OCI-LY1 (cell line): ENCODE measurements at regions not wholly inside any gene's neighbourhood (a gene's known extent, or its start where the extent isn't known, plus 50 kb on each side); places are given as distances from the start of the nearest gene placed in this dataset.

Experiments used
- H2AFZ ChIP-seq: fragments of 200-600 bp; sonication (generic), shearing (Covaris generic); 2 replicates; pipeline ENCODE4 v1.6.0; 2014; ENCODE audit warnings: antibody characterized with exemption, mild to moderate bottlenecking, low read length
- H3F3A ChIP-seq: fragments of 200-600 bp; sonication (generic), shearing (Covaris generic); 2 replicates; pipeline ENCODE4 v1.6.0; 2014; ENCODE audit warnings: mild to moderate bottlenecking, antibody characterized with exemption, low read length, moderate library complexity; ENCODE audit not compliant: insufficient read depth
- H3K27ac ChIP-seq: fragments of 200-600 bp; sonication (generic); 2 replicates; pipeline ENCODE4 v1.5.1; 2014; ENCODE audit warnings: low read length, mixed run types, mild to moderate bottlenecking, low read depth; ENCODE audit not compliant: poor library complexity, severe bottlenecking
- H3K27me3 ChIP-seq: fragments of 200-600 bp; sonication (generic); 2 replicates; pipeline ENCODE4 v1.6.0; 2014; ENCODE audit warnings: antibody characterized with exemption, mild to moderate bottlenecking, low read length, moderate library complexity; ENCODE audit not compliant: insufficient read depth
- H3K36me3 ChIP-seq: fragments of 200-600 bp; sonication (generic); 2 replicates; pipeline ENCODE4 v1.6.1; 2014; ENCODE audit warnings: mild to moderate bottlenecking, antibody characterized with exemption, low read length, moderate library complexity, mixed read lengths; ENCODE audit not compliant: insufficient read depth
- H3K4me1 ChIP-seq: fragments of 200-600 bp; sonication (generic); 2 replicates; pipeline ENCODE4 v1.5.1; 2014; ENCODE audit warnings: mild to moderate bottlenecking, low read length, moderate library complexity; ENCODE audit not compliant: insufficient read depth, severe bottlenecking
- H3K4me2 ChIP-seq: fragments of 200-600 bp; sonication (generic), shearing (Covaris generic); 2 replicates; pipeline ENCODE4 v1.6.1; 2014; ENCODE audit warnings: low read length
- H3K4me3 ChIP-seq: fragments of 200-600 bp; sonication (generic); 2 replicates; pipeline ENCODE4 v1.5.1; 2014; ENCODE audit warnings: low read length, low read depth, mild to moderate bottlenecking, mixed read lengths; ENCODE audit not compliant: poor library complexity, severe bottlenecking
- H3K79me2 ChIP-seq: fragments of 200-600 bp; shearing (Covaris generic); 2 replicates; pipeline ENCODE4 v1.6.1; 2016; ENCODE audit warnings: mixed run types, low read length, mixed read lengths; ENCODE audit not compliant: insufficient read depth
- H3K9ac ChIP-seq: fragments of 200-600 bp; sonication (generic), shearing (Covaris generic); 2 replicates; pipeline ENCODE4 v1.6.1; 2014; ENCODE audit warnings: mild to moderate bottlenecking, low read length, mixed read lengths
- H3K9me2 ChIP-seq: fragments of 200-600 bp; sonication (generic), shearing (Covaris generic); 2 replicates; pipeline ENCODE4 v1.6.1; 2014; ENCODE audit warnings: low read depth, mild to moderate bottlenecking, low read length, mixed read lengths
- H3K9me3 ChIP-seq: fragments of 200-600 bp; shearing (Covaris generic); 2 replicates; pipeline ENCODE4 v1.6.1; 2014; ENCODE audit warnings: low read length, mixed read lengths
- H4K20me1 ChIP-seq: fragments of 200-600 bp; sonication (generic), shearing (Covaris generic); 2 replicates; pipeline ENCODE4 v1.6.0; 2016; ENCODE audit warnings: mild to moderate bottlenecking, low read length; ENCODE audit not compliant: insufficient read depth
- CTCF ChIP-seq: fragments of 200-600 bp; sonication (generic), shearing (Covaris generic); IDR thresholded peaks from 2 replicates; pipeline ENCODE4 v1.5.1; 2017; ENCODE audit warnings: mild to moderate bottlenecking, antibody characterized with exemption, low read length, moderate library complexity, mixed read lengths
- EZH2 ChIP-seq: fragments of 200-600 bp; sonication (generic), shearing (Covaris generic); IDR thresholded peaks from 2 replicates; pipeline ENCODE4 v1.8.0; 2017; ENCODE audit warnings: borderline replicate concordance, mixed run types, mild to moderate bottlenecking, antibody characterized with exemption, low read length, moderate library complexity, mixed read lengths

DNA sequence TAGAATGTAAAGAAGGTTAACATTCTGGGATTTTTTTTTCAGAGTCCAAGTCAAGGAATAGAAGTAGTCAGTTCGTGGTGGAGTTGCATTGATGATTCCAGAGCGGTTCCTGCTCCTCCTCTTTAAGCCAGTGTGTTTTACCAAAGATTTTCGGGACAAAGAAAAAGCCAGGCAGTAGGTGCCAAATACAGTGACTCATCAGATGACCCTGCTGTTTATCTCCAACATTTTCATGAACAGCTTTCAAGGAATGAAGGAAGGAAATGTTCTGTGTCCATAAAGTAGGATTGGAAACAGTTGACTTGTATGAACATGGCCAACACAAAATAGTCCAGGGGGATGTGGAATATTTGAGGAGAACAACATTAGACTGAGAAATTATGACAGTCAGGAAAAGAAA lies 142.4 kb upstream of the TMC3 start:
- TF ChIP-seq EZH2 (no peak), CTCF (no peak)
- H3K9me3 ChIP-seq, result no peaks in the 10 kb centered on the region
- H3F3A ChIP-seq, result no peaks in the 10 kb centered on the region
- no peaks in the 10 kb centered on the region for H3K79me2 ChIP-seq
- no peaks in the 10 kb centered on the region for H4K20me1 ChIP-seq
- no peak overlapping the region for H2AFZ ChIP-seq
- H3K36me3 ChIP-seq, result no peaks in the 10 kb centered on the region
- no peak overlapping the region for H3K4me2 ChIP-seq
- no peak overlapping the region for H3K27ac ChIP-seq
- H3K9me2 ChIP-seq, result no peaks in the 10 kb centered on the region
- H3K27me3 ChIP-seq, result no peaks in the 10 kb centered on the region
- no peaks in the 10 kb centered on the region for H3K4me1 ChIP-seq
- no peak overlapping the region for H3K4me3 ChIP-seq
- no peak overlapping the region for H3K9ac ChIP-seq

DNA sequence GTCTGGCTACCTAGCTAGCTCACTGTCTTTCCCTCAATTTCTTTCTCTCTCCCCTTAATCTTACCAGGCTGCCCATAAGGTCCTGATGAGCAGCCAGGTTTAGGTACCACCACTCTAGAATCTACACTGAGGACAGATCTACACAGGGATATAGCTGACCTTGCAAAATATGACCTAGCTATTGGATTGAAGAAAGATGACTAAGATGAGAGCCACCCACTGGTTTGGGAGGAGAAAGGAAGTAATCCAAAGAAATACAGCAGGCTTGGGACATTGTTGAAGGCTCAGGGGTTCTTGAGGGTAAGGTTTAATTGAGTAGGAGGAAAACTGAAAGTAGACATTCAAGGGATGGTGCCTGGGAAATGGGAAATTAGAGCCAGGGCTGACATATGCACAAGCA lies 142.0 kb upstream of the TMC3 start:
- no peaks in the 10 kb centered on the region for H3K36me3 ChIP-seq
- TF ChIP-seq EZH2, result no peak
- no peak for TF ChIP-seq CTCF
- no peaks in the 10 kb centered on the region for H3F3A ChIP-seq
- no peaks in the 10 kb centered on the region for H3K4me1 ChIP-seq
- H3K9me3 ChIP-seq, result no peaks in the 10 kb centered on the region
- H3K27me3 ChIP-seq, result no peaks in the 10 kb centered on the region
- no peak overlapping the region for H3K4me2 ChIP-seq
- H3K79me2 ChIP-seq, result no peaks in the 10 kb centered on the region
- H3K4me3 ChIP-seq, result no peak overlapping the region
- H3K27ac ChIP-seq, result no peak overlapping the region
- H3K9ac ChIP-seq, result no peak overlapping the region
- H3K9me2 ChIP-seq, result no peaks in the 10 kb centered on the region
- H2AFZ ChIP-seq, result no peak overlapping the region
- H4K20me1 ChIP-seq, result no peaks in the 10 kb centered on the region

GRCh38 chr15:81514725-81515124 lies 140.7 kb upstream of the TMC3 start:
- H3K36me3 ChIP-seq, result no peaks in the 10 kb centered on the region
- no peak overlapping the region for H3K4me3 ChIP-seq
- H3K9me3 ChIP-seq, result no peaks in the 10 kb centered on the region
- H3K4me2 ChIP-seq, result no peak overlapping the region
- no peak for TF ChIP-seq CTCF
- no peak for TF ChIP-seq EZH2
- H4K20me1 ChIP-seq, result no peaks in the 10 kb centered on the region
- no peaks in the 10 kb centered on the region for H3K4me1 ChIP-seq
- H3K27me3 ChIP-seq, result no peaks in the 10 kb centered on the region
- H3K9me2 ChIP-seq, result no peaks in the 10 kb centered on the region
- no peak overlapping the region for H3K27ac ChIP-seq
- H3F3A ChIP-seq, result no peaks in the 10 kb centered on the region
- H3K9ac ChIP-seq, result no peak overlapping the region
- H2AFZ ChIP-seq, result no peak overlapping the region
- no peaks in the 10 kb centered on the region for H3K79me2 ChIP-seq
